BLaER1 treated with 17β-estradiol and CSF1 and Interleukin-3, amounts not matched to agents 10 nM and 100 nM (cell line): ENCODE measurements at regions not wholly inside any gene's neighbourhood (a gene's known extent, or its start where the extent isn't known, plus 50 kb on each side); places are given as distances from the start of the nearest gene placed in this dataset.

Experiments
- H3K27ac ChIP-seq, 11 experiments: shearing (Covaris generic); formaldehyde crosslinking; 2 replicates each; pipeline ENCODE4 v1.8.1; 2022
- H3K27me3 ChIP-seq, 11 experiments: shearing (Covaris generic); formaldehyde crosslinking; 2 replicates each; pipeline ENCODE4 v1.8.1; 2022
- H3K36me3 ChIP-seq, 11 experiments: shearing (Covaris generic); formaldehyde crosslinking; 2 replicates each; pipeline ENCODE4 v1.8.1; 2022
- H3K4me1 ChIP-seq, 10 experiments: shearing (Covaris generic); formaldehyde crosslinking; 2 replicates each; pipeline ENCODE4 v1.8.1; 2022
- H3K4me2 ChIP-seq, 11 experiments: shearing (Covaris generic); formaldehyde crosslinking; 2 replicates each; pipeline ENCODE4 v1.8.1; 2022
- H3K4me3 ChIP-seq, 10 experiments: shearing (Covaris generic); formaldehyde crosslinking; 2 replicates each; pipeline ENCODE4 v1.8.1; 2022
- H3K9ac ChIP-seq, 11 experiments: shearing (Covaris generic); formaldehyde crosslinking; 2 replicates each; pipeline ENCODE4 v1.8.1; 2022
- H3K9me3 ChIP-seq, 11 experiments: shearing (Covaris generic); formaldehyde crosslinking; replicated peaks in 1 of 11; 2 replicates each; pipeline ENCODE4 v1.8.1; 2022
- H4K20me1 ChIP-seq, 11 experiments: shearing (Covaris generic); formaldehyde crosslinking; 2 replicates each; pipeline ENCODE4 v1.8.1; 2022
- Cebpa-rat ChIP-seq, 11 experiments: shearing (Covaris generic); IDR thresholded peaks; 2 replicates each; pipeline ENCODE4 v1.8.1; 2022

DNA sequence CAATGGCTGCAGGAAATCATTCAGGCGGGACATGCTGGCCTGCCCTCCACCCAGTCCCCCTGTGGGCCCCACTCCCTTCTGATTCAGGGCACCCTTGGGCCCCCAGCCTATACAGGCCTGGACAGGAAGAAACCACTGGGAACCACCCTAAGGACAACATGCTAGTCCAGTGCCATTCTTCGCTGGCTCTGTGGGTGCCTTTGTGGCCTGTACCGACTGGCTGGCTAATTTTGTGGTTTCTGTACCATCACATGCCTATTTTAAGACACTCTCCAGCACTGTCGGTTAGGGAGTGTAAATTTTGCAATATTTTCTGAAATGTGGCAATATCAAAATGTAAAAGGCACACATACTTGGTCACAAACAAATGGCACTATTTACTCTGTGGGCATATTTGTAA lies 61.4 kb upstream of the POLG start:
- Histone ChIP-seq H3K4me2 (peak overlapping the region; percentile 51 to 86 (median 74)), H4K20me1 (peaks cover 0 to 7% (median 0%) of the 10 kb centered on the region in 11 experiments; a peak in 4 of 22 replicates), H3K27me3 (peaks cover 38 to 45% (median 42%) of the 10 kb centered on the region in 11 experiments), H3K9ac (peak overlapping the region in 3 of 11 experiments; percentile 4 to 31 (median 28); a peak in 2 of 22 replicates), H3K36me3 (no peaks in the 10 kb centered on the region), H3K4me1 (peaks cover 15 to 36% (median 24%) of the 10 kb centered on the region in 10 experiments), H3K4me3 (no peak overlapping the region), H3K27ac (peak overlapping the region in 9 of 11 experiments; percentile 34 to 65 (median 54); a peak in 17 of 22 replicates), H3K9me3 (no peaks in the 10 kb centered on the region; a peak in 1 of 22 replicates)
- TF ChIP-seq Cebpa-rat (IDR thresholded peaks at IDR 0.05): peak in 10 of 11 experiments; percentile 11 to 87 (median 68); a peak in 15 of 22 replicates

DNA sequence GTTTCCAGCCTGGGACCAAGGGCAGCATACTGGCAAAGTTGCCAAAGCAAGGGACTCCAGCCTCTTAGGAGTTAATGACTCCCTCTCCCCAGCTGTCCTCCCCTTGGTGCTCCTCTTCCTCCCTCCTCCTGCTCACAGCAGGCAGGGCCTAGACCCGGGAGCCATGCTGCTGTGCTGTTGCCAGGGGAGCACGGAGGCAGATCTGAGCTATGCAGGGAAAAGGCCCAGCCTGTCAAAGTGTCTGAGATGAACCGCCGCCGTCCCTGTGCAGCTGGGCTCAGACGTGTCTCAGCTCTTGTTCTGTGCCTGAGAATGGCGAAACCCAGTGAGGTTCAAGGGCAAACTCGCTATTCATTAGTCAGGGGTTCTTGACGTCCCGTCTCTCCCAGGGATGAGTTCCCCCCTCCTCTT lies 60.8 kb upstream of the POLG start:
- Histone ChIP-seq H3K27me3 (peaks cover 32 to 40% (median 36%) of the 10 kb centered on the region in 11 experiments), H3K27ac (peak overlapping the region in 9 of 11 experiments; percentile 34 to 65 (median 54); a peak in 17 of 22 replicates), H3K4me2 (peak overlapping the region; percentile 51 to 86 (median 74)), H3K4me1 (peaks cover 15 to 36% (median 24%) of the 10 kb centered on the region in 10 experiments), H3K9me3 (no peaks in the 10 kb centered on the region; a peak in 1 of 22 replicates), H4K20me1 (peaks cover 0 to 6% (median 0%) of the 10 kb centered on the region in 11 experiments; a peak in 4 of 22 replicates), H3K9ac (peak overlapping the region in 1 of 11 experiments; percentile 4; a peak in 2 of 22 replicates), H3K36me3 (no peaks in the 10 kb centered on the region), H3K4me3 (no peak overlapping the region)
- no peak for TF ChIP-seq Cebpa-rat (IDR thresholded peaks at IDR 0.05)

DNA sequence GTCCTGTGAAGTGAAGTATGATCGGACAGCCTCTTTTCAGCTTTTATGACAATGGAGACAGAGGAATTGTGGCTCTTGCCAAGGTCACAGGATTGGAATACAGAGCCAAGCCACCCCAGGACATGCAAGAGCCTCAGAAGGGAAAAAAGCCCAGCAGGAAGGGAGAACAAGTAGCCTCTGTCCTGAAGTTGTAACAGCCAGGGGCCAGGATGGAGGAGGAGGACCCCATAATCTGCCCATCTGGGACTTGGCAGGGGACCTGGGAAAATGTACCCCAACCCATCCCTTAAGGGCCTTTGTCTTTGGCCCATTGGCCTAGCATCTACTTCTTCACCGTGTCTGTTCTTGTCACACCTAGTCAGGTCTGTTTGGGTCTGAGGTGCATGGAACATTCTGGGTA lies 60.4 kb upstream of the POLG start:
- Histone ChIP-seq H3K27ac (peak overlapping the region in 8 of 11 experiments; percentile 34 to 65 (median 56); a peak in 12 of 22 replicates), H3K9me3 (no peaks in the 10 kb centered on the region; a peak in 1 of 22 replicates), H3K27me3 (peaks cover 28 to 35% (median 32%) of the 10 kb centered on the region in 11 experiments), H3K9ac (no peak overlapping the region; a peak in 1 of 22 replicates), H3K36me3 (no peaks in the 10 kb centered on the region), H4K20me1 (peaks cover 0 to 6% (median 0%) of the 10 kb centered on the region in 11 experiments; a peak in 4 of 22 replicates), H3K4me1 (peaks cover 15 to 36% (median 24%) of the 10 kb centered on the region in 10 experiments), H3K4me2 (peak overlapping the region in 10 of 11 experiments; percentile 51 to 86 (median 73); a peak in 19 of 22 replicates), H3K4me3 (no peak overlapping the region)
- no peak for TF ChIP-seq Cebpa-rat (IDR thresholded peaks at IDR 0.05)

DNA sequence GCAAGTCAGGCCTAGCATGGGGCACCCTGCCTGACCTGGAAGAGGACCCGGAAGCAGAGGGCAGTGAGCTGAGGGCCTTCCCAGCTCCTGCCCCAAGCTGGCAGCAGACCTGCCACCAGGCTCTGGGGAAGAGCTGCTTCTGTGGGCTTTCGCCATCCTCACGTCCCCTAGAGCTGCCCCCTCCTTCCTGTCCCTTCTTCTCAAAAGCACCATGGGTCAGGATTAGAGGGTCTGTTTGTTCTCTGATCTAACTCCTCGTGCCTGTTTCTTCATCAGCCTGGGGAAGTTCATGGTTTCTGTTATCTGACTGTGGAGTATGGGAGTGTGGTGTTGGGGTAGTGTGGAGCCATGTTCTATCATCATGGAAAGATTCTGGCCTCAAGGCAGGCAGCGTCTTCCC lies 58.4 kb upstream of the POLG start:
- Histone ChIP-seq H3K4me2 (no peak overlapping the region; a peak in 1 of 22 replicates), H3K27me3 (peaks cover 10 to 27% (median 13%) of the 10 kb centered on the region in 11 experiments), H3K9ac (no peak overlapping the region), H3K27ac (no peak overlapping the region), H4K20me1 (peaks cover 0 to 6% (median 0%) of the 10 kb centered on the region in 11 experiments; a peak in 2 of 22 replicates), H3K4me3 (no peak overlapping the region), H3K36me3 (no peaks in the 10 kb centered on the region), H3K9me3 (no peaks in the 10 kb centered on the region), H3K4me1 (peaks cover 24 to 45% (median 33%) of the 10 kb centered on the region in 10 experiments)
- no peak for TF ChIP-seq Cebpa-rat (IDR thresholded peaks at IDR 0.05)

DNA sequence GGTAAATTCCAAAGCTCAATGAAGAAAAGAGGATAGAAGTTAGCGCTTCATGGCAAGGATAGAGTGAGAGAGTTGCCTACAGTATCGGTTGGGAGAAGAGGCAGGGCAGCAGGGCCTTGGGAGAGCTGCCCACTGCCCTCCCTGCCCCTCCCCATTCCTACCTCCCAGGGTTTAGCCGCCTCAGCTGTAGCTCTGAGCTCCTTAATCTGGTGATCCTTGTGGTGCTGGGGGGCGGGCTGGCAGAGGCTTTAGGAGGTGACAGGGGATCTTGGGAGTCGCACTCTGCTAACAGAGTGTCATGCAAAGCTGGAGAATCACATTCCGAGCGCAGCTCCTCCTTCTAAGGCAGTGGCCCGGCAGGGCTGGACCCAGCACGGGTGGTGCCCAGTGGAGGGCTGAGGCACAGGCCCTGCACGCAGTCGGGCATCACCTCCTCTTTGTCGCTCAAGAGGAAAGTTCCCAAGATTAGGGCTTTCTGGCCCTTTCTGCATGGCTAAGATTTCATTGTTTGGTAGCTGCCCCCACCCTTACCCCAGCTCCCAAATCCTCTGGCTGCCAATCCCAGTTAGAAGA lies 57.1 kb upstream of the POLG start:
- Histone ChIP-seq H4K20me1 (peaks cover 0 to 10% (median 0%) of the 10 kb centered on the region in 11 experiments; a peak in 4 of 22 replicates), H3K9me3 (no peaks in the 10 kb centered on the region), H3K4me1 (peaks cover 19 to 41% (median 32%) of the 10 kb centered on the region in 10 experiments), H3K27ac (no peak overlapping the region), H3K36me3 (no peaks in the 10 kb centered on the region), H3K27me3 (peaks cover 0 to 20% (median 3%) of the 10 kb centered on the region in 11 experiments; a peak in 8 of 22 replicates), H3K4me2 (no peak overlapping the region), H3K4me3 (no peak overlapping the region), H3K9ac (no peak overlapping the region)
- no peak for TF ChIP-seq Cebpa-rat (IDR thresholded peaks at IDR 0.05)

DNA sequence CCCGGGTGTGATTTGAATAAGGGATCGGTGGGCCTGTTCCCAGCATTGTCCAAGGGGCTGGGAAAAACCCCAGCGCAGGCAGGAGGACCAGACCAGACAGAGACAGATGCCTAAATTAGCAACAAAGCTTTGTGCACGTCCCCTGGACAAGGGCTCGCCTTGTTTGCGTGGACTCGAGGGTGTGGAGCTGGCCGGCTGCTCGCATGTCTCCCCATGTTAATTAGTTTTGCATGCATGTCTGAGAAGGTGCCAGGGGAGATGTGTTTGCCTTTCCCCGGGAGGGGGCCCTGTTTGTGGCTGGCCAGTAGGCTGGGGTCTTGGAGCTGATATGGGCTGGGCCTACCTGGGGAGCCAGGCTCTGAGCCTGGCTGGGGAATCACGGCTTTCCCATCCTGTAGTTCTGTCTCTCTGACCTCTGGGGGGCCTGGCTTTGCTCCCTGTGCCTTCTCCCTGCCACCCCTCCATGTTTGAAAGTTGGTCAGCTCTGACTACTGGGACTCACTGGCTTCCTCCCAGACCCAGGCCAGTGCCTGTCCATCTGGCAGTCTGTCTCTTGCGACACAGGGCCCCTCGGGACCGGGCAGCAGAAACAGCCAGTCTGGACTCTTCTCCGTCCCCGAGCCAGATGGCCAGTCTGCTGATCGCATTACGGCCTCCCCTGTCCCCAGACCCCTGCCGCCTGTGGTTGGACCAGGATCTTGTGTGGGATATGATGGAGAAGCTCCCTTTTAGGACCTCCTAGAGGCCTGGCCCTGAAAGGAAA lies 55.4 kb upstream of the POLG start:
- Histone ChIP-seq H3K4me1 (peaks cover 7 to 32% (median 20%) of the 10 kb centered on the region in 10 experiments), H3K27ac (no peak overlapping the region), H3K9me3 (no peaks in the 10 kb centered on the region), H3K36me3 (no peaks in the 10 kb centered on the region), H3K27me3 (peaks cover 0 to 20% (median 3%) of the 10 kb centered on the region in 11 experiments; a peak in 7 of 22 replicates), H3K4me2 (peak overlapping the region in 2 of 11 experiments; percentile 5 to 58; a peak in 1 of 22 replicates), H4K20me1 (peaks cover 0 to 13% (median 0%) of the 10 kb centered on the region in 11 experiments; a peak in 4 of 22 replicates), H3K4me3 (no peak overlapping the region), H3K9ac (no peak overlapping the region)
- TF ChIP-seq Cebpa-rat (IDR thresholded peaks at IDR 0.05): no peak

DNA sequence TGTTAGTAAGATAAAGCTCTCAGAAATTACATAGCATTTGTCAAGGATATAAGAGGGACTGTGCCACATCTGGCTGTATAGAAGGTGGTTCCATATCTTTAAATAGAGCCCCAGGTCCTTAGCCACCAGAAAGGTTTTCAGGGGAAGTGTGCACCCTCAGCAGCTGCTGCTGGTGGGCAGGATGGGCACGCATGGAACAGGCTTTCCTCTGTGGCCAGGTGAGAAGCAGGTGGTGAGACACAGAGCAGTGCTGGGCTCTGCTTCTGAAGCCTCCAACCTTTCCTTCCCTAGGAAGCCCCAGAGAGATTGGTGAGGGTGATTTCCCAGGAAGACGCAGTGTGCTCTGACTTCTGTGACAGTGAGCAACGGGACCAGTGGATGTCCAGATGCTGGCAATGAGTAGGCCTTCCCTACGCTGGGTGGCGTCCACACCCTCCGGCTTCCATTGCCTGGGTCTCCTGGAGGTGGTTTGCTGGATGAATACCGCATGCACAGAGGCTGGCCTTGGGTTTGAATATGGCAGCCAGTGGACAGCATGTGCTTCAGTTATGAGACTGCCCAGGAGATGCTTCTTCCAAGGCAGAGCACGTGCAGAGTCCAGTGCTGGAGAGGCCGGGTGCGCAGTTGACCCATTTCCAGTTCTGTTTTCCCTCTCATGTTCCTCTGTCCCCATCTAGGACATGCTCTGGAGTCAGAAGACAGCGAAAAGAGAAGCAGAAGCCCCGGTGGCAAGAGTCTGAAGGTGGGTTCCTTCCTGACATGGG lies 52.7 kb upstream of the POLG start:
- Histone ChIP-seq H3K36me3 (no peaks in the 10 kb centered on the region), H3K4me2 (peak overlapping the region in 2 of 11 experiments; percentile 13; a peak in 3 of 22 replicates), H3K27ac (no peak overlapping the region), H3K4me3 (no peak overlapping the region), H4K20me1 (peaks cover 0 to 29% (median 0%) of the 10 kb centered on the region in 11 experiments; a peak in 6 of 22 replicates), H3K27me3 (peaks cover 0 to 24% (median 0%) of the 10 kb centered on the region in 11 experiments; a peak in 8 of 22 replicates), H3K9ac (no peak overlapping the region), H3K4me1 (peaks cover 5 to 28% (median 17%) of the 10 kb centered on the region in 10 experiments; a peak in 17 of 20 replicates), H3K9me3 (no peaks in the 10 kb centered on the region)
- TF ChIP-seq Cebpa-rat (IDR thresholded peaks at IDR 0.05): no peak
